ENCODE measurements at regions not wholly inside any gene's neighbourhood (a gene's known extent, or its start where the extent isn't known, plus 50 kb on each side); places are given as distances from the start of the nearest gene placed in this dataset.

- TF ChIP-seq CTCF (IDR thresholded peaks at IDR 0.05 in 2 of 3, conservative IDR thresholded peaks at IDR 0.05 in 1 of 3; ENCODE audit: borderline replicate concordance in 1 of 3, insufficient read depth in 1 of 3, low read depth in 2 of 3, low read length in 2 of 3) (no peak), ZNF274 (IDR thresholded peaks at IDR 0.05; ENCODE audit: low read depth, low read length) (no peak), ZBTB33 (IDR thresholded peaks at IDR 0.05; ENCODE audit: extremely low read depth, insufficient replicate concordance, low read length) (no peak), POLR2A (IDR thresholded peaks at IDR 0.05; ENCODE audit: borderline replicate concordance, extremely low read depth, insufficient read depth, insufficient read length) (no peak), POLR2AphosphoS5 (IDR thresholded peaks at IDR 0.05; ENCODE audit: low read depth, low read length) (no peak)
These were observed 317.0 kb upstream of the ADAMTS9 start for GRCh38 chr3:65004795-65005295.
